Mucosa of descending colon (tissue), 3 donors: ENCODE measurements at regions not wholly inside any gene's neighbourhood (a gene's known extent, or its start where the extent isn't known, plus 50 kb on each side); places are given as distances from the start of the nearest gene placed in this dataset.

Experiments
- ATAC-seq: fragments of 200-7000 bp; cut with Tn5 transposase; one replicate; pipeline ENCODE4 v1.9.1; 2020; ENCODE audit warnings: mild to moderate bottlenecking, moderate library complexity
- DNase-seq, 3 donors: peaks; one replicate each; pipeline ENCODE4 v3.0.0-alpha.2; 2020
- H3K36me3 ChIP-seq: fragments of 200-600 bp; one replicate; pipeline ENCODE4 v1.8.0; 2021; ENCODE audit warnings: low read depth, mild to moderate bottlenecking
- H3K4me1 ChIP-seq: fragments of 200-600 bp; one replicate; pipeline ENCODE4 v1.8.0; 2021; ENCODE audit warnings: low read depth, mild to moderate bottlenecking
- H3K4me3 ChIP-seq: fragments of 200-600 bp; one replicate; pipeline ENCODE4 v1.8.0; 2021; ENCODE audit warnings: mild to moderate bottlenecking
- H3K9me3 ChIP-seq: fragments of 200-600 bp; one replicate; pipeline ENCODE4 v1.8.0; 2021; ENCODE audit warnings: mild to moderate bottlenecking
- intact Hi-C, 2 donors: fragments of 100-400 bp; cut with DNase I in 1 of 2; cut with micrococcal nuclease in 1 of 2; formaldehyde crosslinking; loops; one replicate each; pipeline versions ENCODE4 v1.11.0 to v1.11.1; 2022; cut with DNase I, micrococcal nuclease
- TF ChIP-seq, protein P1 (sequence below): fragments of 200-600 bp; IDR thresholded peaks from one replicate; pipeline ENCODE4 v1.8.0; 2022; ENCODE audit warnings: antibody characterized with exemption, mild to moderate bottlenecking
- donor health status: DM: no; HTN: no; CAD: no; lungs with moderate emphysema.
- donor health status: DM: no; HTN: no; CAD: no.
- donor health status: DM: no; HTN: yes; CAD: no.

DNA sequence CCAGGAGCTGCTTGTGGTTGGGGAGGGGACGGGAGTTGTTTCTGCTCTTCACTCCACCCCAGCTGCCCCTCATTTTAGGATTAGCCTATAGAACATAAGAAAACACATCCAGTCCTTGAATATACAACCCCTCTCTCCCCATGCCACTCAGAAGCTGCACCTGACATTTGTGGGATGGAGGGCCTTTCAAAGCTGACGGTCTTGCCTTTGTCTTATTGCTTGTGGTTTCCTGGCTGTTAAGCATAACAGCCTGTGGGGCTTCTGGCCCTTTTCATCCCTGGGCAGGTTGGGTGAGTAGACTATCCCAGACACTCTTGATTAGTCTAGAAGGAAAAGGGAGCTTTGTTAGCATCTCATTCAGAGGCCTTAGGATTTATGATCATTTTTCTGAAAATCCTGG, 407.6 kb upstream of the BOD1L1 start:
- H3K36me3 ChIP-seq, result no peaks in the 10 kb centered on the region
- TF ChIP-seq, protein P1, sequence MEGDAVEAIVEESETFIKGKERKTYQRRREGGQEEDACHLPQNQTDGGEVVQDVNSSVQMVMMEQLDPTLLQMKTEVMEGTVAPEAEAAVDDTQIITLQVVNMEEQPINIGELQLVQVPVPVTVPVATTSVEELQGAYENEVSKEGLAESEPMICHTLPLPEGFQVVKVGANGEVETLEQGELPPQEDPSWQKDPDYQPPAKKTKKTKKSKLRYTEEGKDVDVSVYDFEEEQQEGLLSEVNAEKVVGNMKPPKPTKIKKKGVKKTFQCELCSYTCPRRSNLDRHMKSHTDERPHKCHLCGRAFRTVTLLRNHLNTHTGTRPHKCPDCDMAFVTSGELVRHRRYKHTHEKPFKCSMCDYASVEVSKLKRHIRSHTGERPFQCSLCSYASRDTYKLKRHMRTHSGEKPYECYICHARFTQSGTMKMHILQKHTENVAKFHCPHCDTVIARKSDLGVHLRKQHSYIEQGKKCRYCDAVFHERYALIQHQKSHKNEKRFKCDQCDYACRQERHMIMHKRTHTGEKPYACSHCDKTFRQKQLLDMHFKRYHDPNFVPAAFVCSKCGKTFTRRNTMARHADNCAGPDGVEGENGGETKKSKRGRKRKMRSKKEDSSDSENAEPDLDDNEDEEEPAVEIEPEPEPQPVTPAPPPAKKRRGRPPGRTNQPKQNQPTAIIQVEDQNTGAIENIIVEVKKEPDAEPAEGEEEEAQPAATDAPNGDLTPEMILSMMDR, result no peak
- DNase-seq (no peak), ATAC-seq (no peak)
- intact Hi-C loops, result no loop called here
- no peak overlapping the region for H3K4me3 ChIP-seq
- no peaks in the 10 kb centered on the region for H3K4me1 ChIP-seq
- no peaks in the 10 kb centered on the region for H3K9me3 ChIP-seq

DNA sequence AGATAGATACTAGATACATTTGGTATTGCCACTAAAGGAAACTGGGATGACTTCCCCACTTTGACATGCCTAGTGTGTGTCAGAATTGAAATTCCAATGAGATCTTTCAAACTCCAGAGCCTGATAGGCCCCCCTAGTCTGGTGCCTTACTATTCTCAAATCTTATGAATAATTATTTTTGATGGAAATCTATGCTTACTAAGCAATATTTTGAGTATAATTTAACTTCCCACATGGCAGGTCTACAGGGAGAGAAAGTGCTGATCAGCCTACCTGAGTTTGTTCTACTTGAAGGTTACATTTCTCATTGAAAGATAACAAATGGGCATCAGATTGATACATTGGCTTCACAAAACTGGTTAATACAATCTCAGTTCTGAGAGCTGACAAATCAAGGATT, 415.7 kb upstream of the BOD1L1 start:
- no peaks in the 10 kb centered on the region for H3K9me3 ChIP-seq
- intact Hi-C loops, result no loop called here
- no peak for DNase-seq
- H3K4me1 ChIP-seq, result no peaks in the 10 kb centered on the region
- TF ChIP-seq, protein P1, result no peak
- no peak overlapping the region for H3K4me3 ChIP-seq
- H3K36me3 ChIP-seq, result no peaks in the 10 kb centered on the region
- ATAC-seq, result no peak

DNA sequence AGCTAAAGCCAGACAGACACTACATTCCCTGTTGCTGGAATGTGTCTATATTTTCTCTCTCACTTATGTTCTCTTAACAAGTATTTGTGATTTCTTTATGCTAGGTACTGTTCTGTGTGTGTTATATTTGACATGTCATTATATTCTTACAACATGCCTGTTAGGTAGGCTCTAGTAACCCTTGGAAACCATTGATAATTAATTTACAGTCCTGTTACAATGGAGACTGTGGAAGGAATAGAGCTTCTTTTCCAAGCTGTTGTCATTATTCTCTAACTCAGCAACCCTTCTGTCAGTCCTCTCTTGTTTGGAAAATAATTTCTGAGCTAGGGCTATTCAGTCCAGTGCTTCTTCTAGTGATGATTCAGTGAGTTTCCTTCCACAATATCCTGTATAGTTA, 419.1 kb upstream of the BOD1L1 start:
- Histone ChIP-seq H3K4me3 (no peak overlapping the region), H3K36me3 (no peaks in the 10 kb centered on the region), H3K4me1 (no peaks in the 10 kb centered on the region), H3K9me3 (no peaks in the 10 kb centered on the region)
- TF ChIP-seq, protein P1, result no peak
- intact Hi-C loops, result no loop called here
- DNase-seq (no peak), ATAC-seq (no peak)

DNA sequence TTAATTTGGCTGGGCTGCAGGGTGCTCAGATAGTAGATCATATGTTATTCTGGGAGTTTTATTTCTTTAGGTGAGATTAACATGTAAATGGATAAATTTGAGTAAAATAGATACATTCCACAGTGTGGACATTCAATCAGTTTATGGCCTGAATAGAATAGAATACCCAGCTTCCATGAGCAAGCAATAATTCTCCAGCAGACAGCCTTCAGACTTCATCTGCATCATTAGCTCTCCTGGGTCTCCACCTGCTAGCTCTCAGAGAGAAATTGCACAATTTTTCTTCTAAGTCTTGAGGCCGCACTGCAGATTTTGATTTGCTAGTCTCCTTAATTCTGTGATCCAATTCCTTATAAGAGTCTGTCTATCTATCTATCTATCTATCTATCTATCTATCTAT, 420.3 kb upstream of the BOD1L1 start:
- Histone ChIP-seq H3K36me3 (no peaks in the 10 kb centered on the region), H3K9me3 (no peaks in the 10 kb centered on the region), H3K4me1 (no peaks in the 10 kb centered on the region), H3K4me3 (no peak overlapping the region)
- DNase-seq (no peak), ATAC-seq (no peak)
- intact Hi-C loops, result no loop called here
- TF ChIP-seq, protein P1, result no peak

DNA sequence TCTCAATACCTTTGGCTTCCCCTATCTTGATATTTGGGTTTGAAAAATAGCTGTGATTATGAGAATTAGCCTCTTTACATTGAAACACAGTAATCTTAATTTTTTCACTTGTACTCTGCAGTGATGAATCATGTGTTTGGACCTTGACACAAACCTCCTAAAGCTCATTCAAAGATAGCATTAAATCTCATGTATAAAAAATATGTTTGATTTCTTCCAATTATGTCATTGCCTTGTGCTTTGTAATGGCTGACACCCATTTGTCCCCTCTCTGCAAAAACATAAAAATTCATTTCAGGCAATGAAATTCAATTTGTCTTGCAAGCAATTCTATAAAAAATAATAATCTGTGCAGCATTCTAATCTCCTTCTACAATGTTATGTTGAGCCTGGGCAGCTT, 422.4 kb upstream of the BOD1L1 start:
- no peaks in the 10 kb centered on the region for H3K9me3 ChIP-seq
- no peaks in the 10 kb centered on the region for H3K4me1 ChIP-seq
- H3K36me3 ChIP-seq, result no peaks in the 10 kb centered on the region
- ATAC-seq, result no peak
- no peak overlapping the region for H3K4me3 ChIP-seq
- TF ChIP-seq, protein P1, result no peak
- intact Hi-C loops, result no loop called here
- no peak for DNase-seq

DNA sequence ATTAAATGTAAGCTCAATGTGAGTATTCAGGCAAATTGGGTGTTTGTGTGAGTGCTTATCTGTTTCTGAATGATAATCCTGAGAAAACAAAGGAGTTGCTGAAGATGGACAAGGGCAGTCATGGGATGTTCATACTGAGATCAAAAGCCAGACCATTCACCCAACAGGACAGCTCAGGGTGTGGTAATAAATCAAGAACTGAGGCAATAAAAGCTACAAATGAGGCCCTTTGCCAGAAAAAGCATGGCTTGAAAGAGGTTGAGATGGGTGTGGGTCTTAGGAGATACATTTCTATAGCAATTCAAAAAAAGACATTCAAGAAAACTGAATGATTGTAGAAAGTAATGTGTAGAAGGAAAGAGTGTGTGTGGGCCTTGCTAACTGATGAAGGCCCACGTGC, 425.8 kb upstream of the BOD1L1 start:
- no peak overlapping the region for H3K4me3 ChIP-seq
- TF ChIP-seq, protein P1, result no peak
- H3K9me3 ChIP-seq, result no peaks in the 10 kb centered on the region
- H3K4me1 ChIP-seq, result no peaks in the 10 kb centered on the region
- intact Hi-C loops, result no loop called here
- no peak for DNase-seq
- H3K36me3 ChIP-seq, result no peaks in the 10 kb centered on the region
- ATAC-seq, result no peak
